HPDE6-E6E7 (cell line): ENCODE measurements at regions not wholly inside any gene's neighbourhood (a gene's known extent, or its start where the extent isn't known, plus 50 kb on each side); places are given as distances from the start of the nearest gene placed in this dataset.
"Not testable (repeated sequence)": the region's sequence is repeated elsewhere in the genome, so short reads cannot be mapped to it uniquely, and the experiment has no call there.

Source experiments
- DNase-seq: peaks from one replicate; pipeline ENCODE4 v3.0.0; 2011; ENCODE audit warnings: missing footprints; ENCODE audit errors: extremely low spot score

DNA sequence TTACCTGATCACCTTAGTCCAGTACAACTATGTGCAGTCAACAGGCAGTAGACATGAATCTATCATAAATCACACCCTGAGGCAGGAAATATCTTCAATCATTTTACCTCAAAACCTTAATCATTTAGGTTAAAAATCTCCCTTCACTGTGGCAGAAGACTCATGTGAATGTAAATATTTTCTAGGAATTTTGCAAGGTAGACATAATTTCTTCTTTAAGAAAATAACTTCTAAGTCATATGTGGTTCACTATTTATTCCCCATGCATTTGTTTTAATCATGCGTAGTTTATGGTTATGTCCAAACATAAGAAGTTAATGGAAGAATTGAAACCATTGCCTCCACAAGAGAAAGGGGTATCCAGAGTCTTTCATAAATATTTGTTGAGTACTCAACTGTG lies 97.0 kb downstream of the HMHB1 start:
- no peak for DNase-seq

DNA sequence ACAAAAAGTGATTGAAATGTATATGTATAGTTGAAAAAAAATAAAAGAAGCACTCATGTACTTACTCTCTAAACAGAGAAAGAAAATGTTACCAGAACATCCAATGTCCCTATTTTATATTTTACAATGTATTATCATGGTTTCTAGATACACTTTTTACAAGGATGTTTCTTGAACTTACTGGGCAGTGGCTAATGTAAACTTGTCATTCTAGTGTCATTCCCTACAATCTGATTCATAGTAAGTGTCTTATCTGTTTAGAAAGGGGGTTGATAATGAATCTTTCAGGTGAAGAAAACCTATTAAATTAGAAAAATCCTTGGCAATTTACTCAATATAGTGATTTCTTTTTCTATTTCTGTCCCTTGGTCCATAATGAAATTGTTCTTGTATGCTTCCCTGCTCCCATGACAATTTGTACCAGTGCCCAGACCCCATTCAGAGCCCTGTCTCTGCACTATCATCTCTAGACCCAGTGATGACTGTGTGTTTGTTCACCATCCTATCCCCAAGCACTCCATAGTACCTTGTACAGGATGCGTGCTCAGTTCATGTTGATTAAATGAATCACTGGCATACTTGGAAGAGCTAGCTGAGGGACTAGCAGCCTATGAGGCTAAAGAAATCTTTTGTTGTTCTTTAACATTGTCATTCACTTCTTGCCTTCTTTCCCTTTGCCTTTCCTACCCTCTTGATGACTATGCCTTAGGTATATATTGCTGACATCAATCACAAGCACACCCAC lies 101.2 kb downstream of the HMHB1 start:
- peak; percentile 76 for DNase-seq

DNA sequence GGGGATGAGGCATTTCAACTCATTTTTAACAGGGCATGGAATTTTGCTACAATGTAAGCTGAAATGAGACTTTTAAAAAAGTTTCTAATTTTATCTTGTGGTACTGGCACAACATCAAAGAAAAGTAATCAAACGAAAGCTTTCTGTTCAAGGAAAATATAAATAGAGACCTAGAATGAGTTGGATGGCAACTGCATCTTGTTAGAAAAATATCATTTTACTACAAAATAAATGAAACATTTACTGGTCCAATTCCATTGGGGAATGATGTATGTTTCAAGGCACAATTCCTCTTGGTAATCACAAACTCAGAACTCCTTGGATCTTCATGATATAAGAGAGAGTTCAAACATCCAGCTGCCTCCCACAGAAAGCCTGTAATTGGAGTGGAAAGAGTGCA lies 102.8 kb downstream of the HMHB1 start:
- DNase-seq = no peak

DNA sequence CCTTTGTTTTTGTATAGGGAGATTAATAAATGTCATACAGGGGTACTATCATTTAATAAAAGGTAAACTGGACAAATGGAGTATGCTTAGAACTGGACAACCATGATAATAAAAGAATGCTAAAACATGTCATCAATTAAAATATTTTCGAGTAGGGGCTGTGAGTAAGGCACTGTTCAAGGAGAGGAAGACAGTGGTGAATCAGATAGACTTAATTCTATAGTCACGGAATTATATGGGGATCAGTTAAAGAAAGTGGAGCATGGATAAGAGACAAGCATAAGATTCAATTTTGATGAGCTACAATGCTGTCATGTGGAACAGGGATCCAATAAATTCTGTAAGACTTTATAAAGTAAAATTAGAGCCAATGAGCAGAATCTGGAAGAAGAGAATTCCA lies 104.5 kb downstream of the HMHB1 start:
- DNase-seq = no peak

DNA sequence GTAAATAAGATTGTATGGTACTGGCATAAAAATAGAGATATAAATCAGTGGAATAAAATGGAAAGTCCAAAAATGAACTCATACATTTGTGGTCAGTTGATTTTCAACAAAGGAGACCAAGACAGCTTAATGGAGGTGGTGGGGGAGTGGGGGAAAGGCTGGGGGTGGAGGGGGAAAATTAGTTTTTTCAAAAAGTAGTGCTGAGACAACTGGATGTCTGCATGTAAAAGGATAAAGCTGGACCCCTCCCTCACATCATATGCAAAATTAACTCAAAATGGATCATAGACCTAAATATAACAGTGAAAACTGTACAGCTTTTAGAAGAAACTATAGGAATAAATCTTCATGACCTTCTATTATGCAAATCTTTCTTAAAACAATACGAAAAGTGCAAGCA lies 107.0 kb downstream of the HMHB1 start:
- DNase-seq = no peak

DNA sequence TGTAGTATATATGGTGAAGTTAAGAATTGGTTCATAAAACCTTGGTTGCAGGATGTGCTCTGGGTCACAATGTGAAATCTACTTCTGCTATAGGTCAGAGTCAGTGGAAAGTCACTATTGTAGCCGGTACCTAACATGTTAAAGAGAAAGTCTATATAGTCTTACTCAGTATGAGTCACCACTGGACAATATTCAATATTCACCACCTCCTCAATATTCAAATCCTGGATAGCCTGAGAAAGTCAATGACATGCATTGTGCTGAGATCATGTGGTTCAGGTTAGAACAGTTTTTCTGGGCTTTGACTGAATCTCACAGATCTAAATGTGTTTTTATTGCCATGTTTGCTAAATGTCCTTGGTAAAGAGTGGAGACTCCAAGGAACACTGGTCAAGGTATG lies 108.8 kb downstream of the HMHB1 start:
- no peak for DNase-seq

DNA sequence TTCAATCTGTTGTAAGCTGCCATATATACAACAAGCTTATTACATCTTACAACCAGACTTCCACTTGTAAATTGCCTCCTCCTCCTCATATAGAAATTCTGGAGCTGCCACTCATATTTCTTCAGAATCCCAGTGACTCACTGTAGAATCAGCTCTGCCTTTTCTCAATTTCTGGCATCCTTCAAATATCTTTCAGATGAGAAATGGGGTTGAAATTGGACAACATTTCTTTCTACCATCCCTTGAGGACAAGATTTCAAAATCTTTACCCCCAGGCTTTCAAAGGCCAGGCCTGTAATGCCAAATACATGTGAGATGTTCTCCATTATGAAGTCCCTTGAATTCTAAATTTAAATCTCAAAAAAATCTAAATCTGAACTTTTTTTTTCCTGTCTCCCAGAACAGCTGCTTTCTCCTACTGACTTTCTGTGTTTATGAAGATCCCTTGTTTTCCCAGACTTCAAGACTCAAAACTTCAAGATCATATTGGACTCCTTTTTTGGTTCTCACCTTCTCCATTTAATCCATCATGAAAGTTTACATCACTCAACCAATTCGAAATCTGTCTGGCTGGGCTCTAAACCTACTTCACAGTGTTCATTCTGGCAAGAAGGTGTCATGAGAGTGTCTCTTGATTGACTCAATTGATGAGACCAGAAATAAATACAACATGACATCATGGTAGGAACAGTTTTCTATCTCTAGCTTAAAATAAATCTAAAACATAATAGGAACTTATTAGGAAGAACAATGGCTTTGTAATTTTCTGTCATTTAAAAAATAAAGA lies 109.8 kb downstream of the HMHB1 start:
- peak; percentile 59 for DNase-seq

DNA sequence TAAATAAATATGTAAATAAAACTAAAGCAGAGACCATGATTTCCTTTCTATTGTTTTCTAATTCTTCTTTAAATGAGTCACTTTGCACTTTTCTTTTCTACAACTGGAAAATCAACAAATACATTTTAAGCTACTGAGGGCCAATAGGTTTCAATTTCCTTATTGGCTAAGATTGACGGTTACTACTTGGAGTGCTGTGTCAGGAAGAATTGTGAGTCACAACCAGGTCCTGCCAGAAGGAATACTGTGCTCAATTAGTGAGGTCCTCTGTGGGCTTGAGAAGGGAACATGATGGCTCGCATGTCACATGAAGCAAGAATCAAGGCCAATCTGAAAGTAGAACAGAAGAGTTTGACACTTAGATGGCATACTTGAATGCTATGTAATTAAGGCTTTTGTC lies 110.8 kb downstream of the HMHB1 start:
- DNase-seq = peak; percentile 77

DNA sequence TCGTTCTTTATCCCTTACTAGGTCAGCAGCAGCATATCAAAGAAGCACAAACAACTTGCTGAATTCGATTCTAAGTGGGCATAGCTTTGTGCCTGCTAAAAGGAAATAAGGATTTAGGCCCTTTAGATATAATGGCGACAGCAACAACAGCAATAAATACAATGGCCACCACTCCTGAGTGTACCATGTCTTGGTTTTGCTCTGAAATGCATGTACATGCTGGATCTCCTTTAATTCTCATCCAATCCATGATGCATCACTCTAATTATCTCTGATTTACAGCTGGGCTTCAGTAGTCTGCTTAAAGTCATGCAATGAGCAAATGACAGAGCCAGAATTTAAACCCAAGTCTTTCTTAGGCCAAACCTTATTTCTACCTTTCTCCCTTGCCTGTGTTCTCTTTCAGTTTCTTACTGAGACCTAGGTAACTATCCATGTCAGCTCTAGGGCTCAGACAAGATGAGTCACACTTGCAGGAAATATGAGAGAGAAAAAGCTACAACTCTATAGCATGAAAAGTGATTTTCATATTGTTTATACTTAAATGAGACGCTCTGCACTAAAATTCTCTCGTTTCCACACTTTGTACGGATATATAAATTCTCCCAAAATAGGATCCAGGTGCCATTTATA lies 111.8 kb downstream of the HMHB1 start:
- peak; percentile 53 for DNase-seq

DNA sequence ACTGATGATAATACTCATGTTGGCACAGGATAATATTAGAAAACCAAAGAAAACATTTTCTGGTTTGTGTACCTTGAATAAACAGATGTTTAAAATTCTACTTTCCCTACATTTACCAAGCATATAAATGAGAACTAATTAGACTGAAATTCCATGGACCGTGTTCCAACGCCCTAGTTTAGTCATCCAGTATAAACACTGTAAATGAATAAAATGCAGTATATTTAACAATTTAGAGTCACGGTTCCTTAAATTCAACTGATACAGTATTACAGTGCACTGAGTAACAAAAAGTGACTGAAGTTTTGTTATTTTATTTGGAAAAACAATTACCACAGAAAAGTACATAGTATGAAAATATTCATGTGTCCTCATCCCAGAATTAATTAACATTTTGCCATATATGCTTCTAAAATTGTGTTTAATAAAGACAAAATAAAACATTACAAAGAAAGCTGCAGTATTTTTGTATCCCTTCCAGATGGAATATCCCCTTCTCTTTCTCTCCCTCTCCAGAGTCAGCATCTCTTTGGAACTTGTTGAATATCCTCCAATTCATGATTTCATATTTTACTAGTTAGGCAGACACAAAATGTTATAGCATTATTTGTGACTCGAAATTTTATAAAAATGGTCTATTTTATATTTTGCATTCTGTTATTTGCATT lies 112.5 kb downstream of the HMHB1 start:
- no peak for DNase-seq

DNA sequence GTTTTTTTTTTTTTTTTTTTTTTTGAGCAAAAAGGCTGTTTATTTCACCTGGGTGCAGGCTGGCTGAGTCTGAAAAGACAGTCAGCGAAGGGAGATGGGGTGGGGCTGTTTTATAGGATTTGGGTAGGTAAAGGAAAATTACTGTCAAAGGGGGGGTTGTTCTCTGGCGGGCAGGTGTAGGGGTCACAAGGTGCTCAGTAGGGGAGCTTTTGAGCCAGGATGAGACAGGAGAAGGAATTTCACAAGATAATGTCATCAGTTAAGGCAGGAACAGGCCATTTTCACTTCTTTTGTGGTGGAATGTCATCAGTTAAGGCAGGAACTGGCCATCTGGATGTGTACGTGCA lies 113.0 kb downstream of the HMHB1 start:
- DNase-seq = not testable (repeated sequence)

DNA sequence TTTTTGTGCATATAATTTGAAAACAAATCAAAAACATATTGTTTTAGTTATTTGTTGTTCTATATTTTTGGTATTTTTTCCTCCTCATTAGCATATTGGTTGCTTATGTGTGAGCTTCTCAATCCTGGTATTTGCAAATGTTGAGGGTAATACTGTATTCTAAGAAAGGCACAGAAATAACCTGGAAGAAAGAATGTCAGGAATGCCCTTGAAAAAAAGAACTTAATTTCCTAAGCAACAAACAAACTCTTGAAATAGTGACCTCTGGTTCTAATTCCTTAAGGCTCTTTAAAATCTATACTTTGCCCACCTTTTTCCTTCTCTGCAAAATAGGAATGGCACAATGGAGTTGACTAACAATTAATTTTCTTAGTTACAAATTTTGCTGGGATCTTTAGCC lies 117.5 kb downstream of the HMHB1 start:
- no peak for DNase-seq

DNA sequence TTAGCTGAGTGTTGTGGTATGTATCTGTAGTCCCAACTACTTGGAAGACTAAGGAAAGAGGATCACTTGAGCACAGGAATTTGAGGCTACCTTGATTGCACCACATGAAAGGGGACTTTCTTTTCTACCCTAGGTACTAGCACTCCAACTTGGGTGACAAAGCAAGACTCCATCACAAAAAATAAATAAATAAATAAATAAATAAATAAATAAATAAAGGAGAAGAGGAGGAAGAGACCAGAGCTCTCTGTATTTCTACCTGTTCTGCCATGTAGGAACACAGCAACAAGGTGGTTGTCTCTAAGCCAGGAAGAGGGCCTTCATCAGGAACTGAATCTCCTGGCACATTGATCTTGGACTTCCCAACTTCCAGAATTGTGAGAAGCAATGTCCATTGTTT lies 118.6 kb downstream of the HMHB1 start:
- no peak for DNase-seq

DNA sequence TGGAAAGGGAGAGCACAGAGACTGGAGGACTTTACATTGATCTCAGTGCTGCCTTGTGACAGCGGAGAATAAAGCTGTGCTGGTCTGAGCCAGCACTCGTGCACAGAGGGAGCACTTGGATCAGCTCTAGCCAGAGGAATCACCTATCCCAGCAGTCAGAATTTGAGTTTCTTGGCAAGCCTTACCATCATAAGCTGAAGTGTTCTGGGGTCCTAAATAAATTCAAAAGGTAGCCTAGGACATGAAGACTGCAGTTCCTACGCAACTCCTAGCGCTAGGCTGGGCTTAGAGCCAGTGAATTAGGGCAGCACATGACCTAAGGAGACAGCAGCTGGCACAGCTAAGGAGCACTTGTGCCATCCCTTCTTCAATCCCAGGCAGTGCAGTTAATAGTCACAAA lies 119.5 kb downstream of the HMHB1 start:
- DNase-seq = no peak

DNA sequence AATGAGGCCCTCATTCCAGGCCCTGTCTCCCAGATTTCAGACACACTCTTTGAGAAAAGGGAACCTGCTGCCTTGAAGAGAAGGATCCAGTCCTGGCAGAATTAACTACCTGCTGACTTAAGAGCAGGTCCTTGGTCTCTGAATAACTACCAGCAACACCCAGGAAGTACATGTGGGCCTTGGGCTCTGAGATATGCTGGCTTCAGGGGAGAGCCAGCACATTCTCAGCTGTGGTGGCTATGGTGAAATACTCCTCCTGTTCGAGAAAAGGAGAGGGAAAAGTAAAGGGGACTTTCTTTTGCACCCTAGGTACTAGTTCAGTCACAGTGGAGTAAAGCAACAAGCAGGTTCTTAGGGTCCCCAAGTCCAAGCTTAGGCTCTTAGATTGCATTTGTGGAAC lies 120.0 kb downstream of the HMHB1 start:
- no peak for DNase-seq

DNA sequence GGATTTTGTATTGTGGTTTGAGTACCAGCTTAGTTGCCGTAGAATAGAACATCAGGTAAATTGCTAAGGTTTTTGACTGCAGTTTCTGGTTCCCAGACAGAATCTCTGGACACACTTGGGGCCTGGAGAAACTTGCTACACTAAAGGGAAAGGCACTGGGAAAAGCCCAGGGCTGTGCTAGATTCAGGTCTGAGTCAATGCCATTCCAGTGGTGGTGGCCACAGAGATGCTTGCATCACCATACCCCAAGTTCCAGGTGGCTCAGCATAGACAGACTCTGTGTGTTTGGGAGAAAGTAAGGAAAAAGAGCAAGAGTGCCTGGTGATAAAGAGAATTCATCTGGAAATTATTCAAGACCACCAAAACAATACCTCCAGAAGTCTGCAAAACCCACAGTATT lies 120.6 kb downstream of the HMHB1 start:
- no peak for DNase-seq

DNA sequence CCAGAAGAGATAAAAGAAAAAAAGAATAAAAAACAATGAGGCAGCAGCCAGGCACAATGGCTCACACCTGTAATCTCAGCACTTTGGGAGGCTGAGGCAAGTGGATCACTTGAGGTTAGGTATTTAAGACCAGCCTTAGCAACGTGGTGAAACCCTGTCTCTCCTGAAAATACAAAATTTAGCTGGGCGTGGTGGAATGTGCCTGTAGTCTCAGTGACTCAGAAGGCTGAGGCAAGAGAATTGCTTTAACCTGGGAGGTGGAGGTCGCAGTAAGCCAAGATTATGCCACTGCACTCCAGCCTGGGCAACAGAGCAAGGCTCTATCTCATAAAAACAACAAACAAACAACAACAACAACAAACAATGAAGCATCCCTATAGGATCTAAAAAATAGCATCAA lies 121.5 kb downstream of the HMHB1 start:
- DNase-seq = no peak

DNA sequence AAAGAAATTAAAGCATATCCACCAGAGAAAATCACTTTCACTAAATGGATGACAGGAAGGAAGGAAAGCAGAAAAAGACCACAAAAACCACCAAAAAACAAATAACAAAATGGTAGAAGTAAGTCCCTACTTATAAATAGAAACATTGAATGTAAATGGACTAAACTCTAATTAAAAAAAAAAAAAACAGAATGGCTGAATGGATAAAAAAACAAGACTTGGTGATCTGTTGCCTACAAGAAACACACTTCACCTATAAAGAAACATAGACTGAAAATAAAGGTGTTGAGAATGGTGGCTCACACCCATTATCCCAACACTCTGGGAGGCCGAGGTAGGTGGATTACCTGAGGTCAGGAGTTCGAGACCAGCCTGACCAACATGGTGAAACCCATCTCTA lies 122.9 kb downstream of the HMHB1 start:
- DNase-seq = no peak

DNA sequence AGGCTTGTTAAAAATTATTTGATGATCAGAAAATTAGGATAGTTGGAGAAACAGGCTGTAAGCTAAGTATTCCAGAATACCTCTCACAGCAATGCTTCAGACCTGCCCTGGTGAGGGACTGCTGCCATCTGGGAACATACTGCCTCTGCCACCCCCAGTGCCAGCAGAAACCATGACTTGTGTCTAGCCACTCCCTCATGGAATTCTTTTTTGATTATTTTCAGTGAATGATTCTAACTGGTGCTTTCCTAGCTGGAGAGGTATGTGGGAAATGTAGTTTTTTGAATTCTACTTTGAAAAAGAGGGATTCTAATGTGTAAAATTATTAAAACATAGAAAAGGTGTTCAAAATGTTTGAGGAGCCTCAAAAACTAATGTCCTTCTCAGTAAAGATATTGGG lies 126.3 kb downstream of the HMHB1 start:
- no peak for DNase-seq

DNA sequence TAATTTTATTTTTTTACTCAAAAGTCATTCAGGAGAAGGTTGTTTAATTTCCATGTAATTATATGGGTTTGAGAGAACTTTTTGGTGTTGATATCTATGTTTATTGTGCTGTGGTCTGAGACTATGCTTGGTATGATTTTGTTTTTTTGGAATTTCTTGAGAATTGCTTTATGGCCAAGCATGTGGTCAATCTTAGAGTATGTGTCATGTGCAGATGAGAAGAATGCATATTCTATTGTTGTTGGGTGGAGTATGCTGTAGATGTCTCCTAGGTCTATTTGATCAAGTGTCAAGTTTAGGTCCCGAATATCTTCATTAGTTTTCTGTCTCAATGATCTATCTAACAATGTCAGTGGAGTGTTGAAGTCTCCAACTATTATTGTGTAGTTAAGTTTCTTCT lies 134.9 kb downstream of the HMHB1 start:
- DNase-seq = no peak

DNA sequence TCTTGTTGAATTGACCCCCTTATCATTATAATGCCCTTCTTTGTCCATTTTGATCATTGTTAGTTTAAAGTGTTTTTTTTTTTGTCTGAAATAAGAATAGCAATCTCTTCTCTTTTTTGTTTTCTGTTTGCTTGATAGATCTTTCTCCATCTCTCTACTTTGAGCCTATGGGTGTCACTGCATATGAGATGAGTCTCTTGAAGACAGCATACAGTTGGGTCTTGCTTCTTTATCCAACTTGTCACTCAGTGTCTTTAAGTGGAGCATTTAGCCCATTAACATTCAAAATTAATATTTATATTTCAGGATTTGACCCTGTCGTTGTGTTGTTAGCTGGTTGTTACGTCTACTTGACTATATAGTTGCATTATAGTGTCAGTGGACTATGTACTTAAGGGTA lies 135.4 kb downstream of the HMHB1 start:
- DNase-seq = no peak

DNA sequence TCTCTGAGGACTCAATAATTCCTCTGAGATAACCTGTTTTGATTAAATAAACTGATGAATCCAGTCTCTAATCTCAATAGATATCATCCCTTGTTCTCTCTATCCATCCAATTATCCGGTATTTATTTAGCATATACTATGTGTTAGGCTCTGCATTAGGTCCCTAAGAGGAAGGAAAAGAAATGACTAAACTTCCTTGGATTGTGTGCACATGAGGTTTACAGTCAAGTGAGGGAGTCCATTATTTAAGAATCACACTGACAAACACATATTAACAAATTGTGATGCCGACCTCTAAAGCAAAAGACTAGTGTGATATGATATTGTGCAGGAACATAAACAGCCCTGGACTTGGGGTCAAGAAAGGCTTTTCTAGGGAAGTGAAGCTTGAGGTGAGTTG lies 140.8 kb downstream of the HMHB1 start:
- no peak for DNase-seq

DNA sequence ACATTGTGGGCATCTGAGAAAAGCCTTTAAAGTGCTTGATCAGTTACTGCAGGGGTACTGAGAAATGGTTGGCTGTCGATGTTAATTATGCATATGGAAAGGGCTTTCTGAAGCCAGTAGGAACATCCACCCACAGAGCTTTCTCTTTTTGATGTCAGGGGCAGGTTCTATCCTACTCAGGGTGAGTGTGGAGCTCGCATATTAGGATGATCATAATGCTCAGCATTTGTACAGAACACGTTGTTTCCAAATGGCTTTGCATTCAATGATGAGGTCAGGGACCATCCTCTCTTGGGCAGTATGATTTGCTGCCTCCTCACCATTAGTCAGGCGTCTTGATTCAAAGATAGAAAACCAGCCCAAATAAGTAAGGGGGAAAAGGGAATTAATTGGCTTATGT lies 141.9 kb downstream of the HMHB1 start:
- DNase-seq = no peak
